HG02938 (cell line): ENCODE measurements at regions not wholly inside any gene's neighbourhood (a gene's known extent, or its start where the extent isn't known, plus 50 kb on each side); places are given as distances from the start of the nearest gene placed in this dataset.
"Not testable (repeated sequence)": the region's sequence is repeated elsewhere in the genome, so short reads cannot be mapped to it uniquely, and the experiment has no call there.

ENCODE experiments used
- ATAC-seq: cut with Tn5 transposase; IDR thresholded peaks from one replicate; pipeline ENCODE4 v1.9.1; 2021; ENCODE audit warnings: mild to moderate bottlenecking, moderate library complexity; ENCODE audit not compliant: unreplicated experiment

- ATAC-seq, result no peak
Measured at GRCh38 chr2:150681120-150681804, 193.8 kb upstream of the RND3 start.

- no peak for ATAC-seq
Measured at GRCh38 chr2:150679456-150680120, 192.1 kb upstream of the RND3 start.

DNA sequence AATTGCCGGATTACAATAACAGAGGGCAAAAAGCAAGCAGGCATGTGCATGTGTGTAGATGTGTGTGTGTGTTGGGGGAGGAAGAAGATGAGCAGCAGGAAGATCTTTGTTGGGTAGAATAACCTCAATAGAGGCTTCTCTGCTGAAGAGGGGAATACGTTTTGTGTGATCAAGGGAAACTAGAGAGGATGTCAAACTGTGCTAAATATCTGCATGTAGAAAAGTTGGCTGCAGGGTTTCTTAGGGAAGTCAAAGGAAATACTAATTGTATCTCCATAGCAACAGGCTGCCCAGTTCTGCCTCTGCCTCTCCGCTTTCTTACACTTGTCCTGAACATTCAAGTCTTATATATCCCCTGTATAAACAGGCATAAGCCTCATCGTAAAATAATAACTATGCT is 190.1 kb upstream of the RND3 start:
- no peak for ATAC-seq

- ATAC-seq, result no peak
Measured at GRCh38 chr2:150676747-150677383, 189.4 kb upstream of the RND3 start.

DNA sequence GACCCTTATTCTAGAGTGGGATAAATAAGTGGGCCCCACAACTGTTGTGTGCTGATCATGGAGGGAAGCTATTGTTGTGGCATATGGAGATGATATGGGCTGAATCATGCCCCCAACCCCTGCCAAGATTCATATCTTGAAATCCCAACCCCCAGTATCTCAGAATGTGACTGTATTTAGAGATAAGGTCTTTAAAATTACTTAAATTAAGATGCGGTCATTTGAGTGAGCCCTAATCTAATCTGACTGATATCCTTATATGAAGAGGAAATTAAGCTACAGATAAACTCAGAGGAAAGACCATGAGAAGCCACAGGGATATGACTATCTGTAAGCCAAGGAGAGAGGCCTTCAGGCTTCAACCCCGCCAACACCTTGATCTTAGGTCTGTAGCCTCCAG is 188.3 kb upstream of the RND3 start:
- ATAC-seq, result no peak

DNA sequence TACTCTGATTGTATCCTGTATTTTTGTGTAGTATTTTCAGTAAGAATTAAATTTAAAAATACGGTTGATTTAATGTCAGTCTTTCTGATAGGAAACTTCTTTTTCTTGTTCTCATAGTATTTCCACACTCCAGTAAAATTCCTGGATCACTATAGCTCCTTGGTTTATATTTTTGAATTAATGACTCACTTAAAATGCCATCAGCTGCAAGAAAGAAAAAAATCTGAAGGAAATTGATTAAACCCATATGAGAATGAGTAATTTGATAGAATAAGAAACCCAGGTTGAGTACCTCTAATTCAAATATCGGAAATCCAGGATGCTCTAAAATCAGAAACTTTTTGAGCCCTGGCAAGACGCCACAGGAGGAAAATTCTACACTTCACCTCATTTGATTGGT is 186.8 kb upstream of the RND3 start:
- no peak for ATAC-seq

DNA sequence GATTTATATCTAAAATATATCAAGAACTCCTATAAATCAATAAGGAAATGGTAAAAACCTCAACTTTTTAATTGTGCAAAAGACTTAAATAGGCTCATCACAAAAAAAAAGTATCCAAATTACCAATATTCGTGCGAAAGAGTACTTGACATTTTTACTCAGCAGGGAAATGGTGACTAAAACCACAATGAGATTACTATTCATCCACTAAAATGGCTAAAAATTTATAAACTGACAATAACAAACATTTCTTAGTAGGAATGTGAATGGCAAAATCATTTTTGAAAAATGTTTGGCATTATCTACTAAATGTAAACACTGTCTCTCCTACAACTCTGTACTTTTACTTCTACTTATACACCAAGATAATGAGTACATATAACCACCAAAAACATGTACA is 184.8 kb upstream of the RND3 start:
- ATAC-seq, result no peak

DNA sequence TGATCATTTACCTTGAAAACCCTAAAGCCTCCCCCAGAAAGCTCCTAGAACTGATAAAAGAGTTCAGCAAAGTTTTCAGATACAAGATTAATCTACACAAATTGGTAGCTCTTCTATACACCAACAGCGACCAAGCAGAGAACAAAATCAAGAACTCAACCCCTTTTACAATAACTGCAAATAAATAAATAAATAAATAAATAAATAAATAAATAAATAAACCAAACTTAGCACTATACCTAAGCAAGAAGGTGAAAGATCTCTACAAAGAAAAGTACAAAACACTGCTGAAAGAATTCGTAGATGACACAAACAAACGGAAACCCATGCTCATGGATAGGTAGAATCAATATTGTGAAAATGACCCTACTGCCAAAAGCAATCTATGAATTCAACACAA is 182.0 kb upstream of the RND3 start:
- ATAC-seq, result no peak

GRCh38 chr2:150667039-150667438 is 179.6 kb upstream of the RND3 start:
- ATAC-seq, result not testable (repeated sequence)

DNA sequence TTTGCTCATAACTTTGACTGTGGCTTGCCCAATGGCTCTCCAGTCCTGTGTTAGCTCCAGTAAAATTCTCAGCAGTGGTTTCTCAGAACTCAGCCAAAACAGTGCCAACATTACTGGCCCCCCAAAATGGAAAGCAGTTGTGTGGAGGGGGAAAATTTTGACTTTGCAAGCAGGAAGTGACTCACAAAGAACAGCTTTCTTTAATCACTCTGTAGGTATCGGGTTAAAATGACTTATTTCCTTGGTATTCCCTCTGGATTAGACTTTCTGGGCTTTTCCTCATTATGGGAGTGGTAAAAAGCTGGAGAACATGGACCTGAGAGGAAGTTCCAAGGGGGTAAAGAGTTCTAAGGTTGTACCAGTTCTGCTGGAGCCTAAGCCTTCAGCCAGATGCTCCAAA is 175.7 kb upstream of the RND3 start:
- no peak for ATAC-seq

GRCh38 chr2:150656002-150656401 is 168.5 kb upstream of the RND3 start:
- ATAC-seq, result no peak

DNA sequence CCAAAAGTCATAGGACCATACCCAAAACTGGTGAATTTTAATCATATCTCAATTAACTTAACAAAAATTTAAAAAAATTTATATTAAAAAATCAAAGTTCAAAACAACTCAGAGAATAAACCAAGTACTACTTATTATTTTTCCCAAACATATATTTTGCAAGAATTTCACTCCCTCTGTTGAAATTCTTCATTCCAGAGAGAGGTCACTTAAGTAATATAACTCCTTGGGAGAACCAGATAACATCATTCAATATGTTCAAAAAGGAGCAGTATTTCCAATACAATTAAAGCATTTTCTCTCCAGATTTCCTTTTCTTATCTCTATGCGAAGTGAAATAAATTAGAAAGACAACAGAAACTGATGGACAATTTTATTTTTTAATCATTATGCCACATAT is 165.9 kb upstream of the RND3 start:
- ATAC-seq, result no peak

GRCh38 chr2:150647943-150648342 is 160.5 kb upstream of the RND3 start:
- ATAC-seq, result no peak

GRCh38 chr2:150646746-150647145 is 159.3 kb upstream of the RND3 start:
- no peak for ATAC-seq

- no peak for ATAC-seq
Measured at GRCh38 chr2:150644298-150645067, 157.0 kb upstream of the RND3 start.

GRCh38 chr2:150643114-150643725 is 155.8 kb upstream of the RND3 start:
- ATAC-seq, result no peak

DNA sequence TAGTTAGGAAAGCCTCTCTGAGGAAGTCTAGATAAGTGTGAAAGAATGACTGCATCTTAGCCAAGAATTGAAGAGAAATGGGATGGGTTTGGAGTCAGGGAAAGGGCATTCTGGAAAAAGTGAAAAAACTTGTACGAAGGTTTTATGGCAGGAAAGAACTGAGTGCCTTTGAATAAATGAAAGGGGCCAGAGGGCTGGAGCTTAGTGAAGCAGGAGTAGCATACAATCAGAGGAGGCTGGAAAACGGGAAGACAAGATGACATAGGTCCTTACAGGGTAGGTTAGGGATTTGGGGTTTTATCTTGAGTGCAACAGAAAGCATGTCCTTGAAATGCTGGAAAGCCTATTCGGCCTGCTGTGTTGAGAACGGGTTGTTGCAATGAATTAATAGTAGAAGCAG is 152.6 kb upstream of the RND3 start:
- ATAC-seq, result no peak

DNA sequence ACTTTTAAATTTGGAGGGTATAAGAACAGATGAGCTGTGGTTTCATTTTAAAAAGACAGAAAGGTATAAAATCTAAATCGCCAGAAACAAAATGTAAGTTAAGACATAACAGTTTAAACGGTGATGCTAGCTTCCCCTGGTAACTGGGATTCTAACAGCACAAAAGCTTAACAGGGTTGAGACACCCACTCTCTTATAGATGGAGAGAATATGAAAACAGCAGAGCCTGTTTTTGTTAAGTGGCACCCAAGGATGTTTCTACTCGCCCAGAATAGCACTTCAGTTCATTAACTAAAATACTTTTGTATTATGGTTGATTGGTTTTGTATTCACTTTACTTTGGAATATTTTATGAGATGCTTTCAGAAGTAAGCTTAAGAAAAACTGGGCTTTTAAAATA is 151.9 kb upstream of the RND3 start:
- no peak for ATAC-seq

- ATAC-seq, result no peak
Measured at GRCh38 chr2:150631236-150631821, 143.9 kb upstream of the RND3 start.

DNA sequence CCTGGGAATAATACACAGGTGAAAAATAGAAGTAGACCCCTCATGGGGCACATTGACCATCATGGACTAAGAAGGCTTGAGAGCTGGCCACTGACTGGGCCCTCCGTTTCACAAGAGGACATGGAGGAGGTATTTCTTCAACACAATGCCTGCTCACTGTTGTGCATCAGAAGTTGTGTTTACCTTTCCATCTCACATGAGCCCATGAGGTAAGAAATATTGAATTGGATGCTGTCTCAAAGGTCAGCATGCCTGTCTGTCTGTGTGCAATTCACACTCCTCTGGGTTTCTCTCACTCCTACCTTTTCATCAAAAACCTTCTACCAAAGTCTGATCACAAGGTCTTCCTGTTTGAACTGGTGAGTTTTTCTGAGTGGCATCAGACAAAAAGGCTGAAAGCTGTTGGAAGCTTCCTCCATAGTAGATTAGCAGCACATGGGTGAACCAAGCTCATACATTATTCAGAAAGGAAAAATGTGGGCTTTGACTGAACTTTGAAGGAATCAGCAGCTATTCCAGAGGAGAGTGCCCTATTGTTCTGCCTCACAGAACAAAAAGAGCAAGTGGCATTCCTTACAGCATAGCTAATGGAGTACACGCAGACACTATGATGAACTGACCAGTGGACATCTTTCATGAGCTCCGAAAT is 143.2 kb upstream of the RND3 start:
- ATAC-seq, result no peak
